ENCODE measurements at regions not wholly inside any gene's neighbourhood (a gene's known extent, or its start where the extent isn't known, plus 50 kb on each side); places are given as distances from the start of the nearest gene placed in this dataset.

DNA sequence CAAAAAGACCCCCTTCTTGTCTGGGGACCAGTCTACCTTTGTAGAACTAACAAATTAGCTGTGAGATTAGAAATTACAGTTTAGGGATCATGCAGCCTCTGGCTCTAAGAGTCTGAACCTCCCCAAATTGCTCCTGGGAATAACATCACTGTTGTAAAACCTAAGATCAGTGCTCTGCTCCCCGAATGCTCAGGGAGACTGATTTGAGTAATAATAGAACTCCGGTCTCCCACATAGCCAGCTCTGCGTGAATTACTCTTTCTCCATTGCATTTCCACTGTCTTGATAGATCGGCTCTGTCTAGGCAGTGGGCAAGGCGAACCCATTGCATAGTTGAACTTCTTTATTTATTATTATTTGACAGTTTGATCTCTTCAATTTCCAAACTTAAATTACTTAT is 160.8 kb upstream of the VCX3A start:
- TF ChIP-seq, protein P1, sequence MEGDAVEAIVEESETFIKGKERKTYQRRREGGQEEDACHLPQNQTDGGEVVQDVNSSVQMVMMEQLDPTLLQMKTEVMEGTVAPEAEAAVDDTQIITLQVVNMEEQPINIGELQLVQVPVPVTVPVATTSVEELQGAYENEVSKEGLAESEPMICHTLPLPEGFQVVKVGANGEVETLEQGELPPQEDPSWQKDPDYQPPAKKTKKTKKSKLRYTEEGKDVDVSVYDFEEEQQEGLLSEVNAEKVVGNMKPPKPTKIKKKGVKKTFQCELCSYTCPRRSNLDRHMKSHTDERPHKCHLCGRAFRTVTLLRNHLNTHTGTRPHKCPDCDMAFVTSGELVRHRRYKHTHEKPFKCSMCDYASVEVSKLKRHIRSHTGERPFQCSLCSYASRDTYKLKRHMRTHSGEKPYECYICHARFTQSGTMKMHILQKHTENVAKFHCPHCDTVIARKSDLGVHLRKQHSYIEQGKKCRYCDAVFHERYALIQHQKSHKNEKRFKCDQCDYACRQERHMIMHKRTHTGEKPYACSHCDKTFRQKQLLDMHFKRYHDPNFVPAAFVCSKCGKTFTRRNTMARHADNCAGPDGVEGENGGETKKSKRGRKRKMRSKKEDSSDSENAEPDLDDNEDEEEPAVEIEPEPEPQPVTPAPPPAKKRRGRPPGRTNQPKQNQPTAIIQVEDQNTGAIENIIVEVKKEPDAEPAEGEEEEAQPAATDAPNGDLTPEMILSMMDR (IDR thresholded peaks at IDR 0.05): no peak
- TF ChIP-seq POLR2A (IDR thresholded peaks at IDR 0.05): no peak

Measured in Peyer's patch (tissue), 4 donors.